SU-DHL-6 (cell line): ENCODE measurements at regions not wholly inside any gene's neighbourhood (a gene's known extent, or its start where the extent isn't known, plus 50 kb on each side); places are given as distances from the start of the nearest gene placed in this dataset.

Experiments used
- EZH2phosphoT487 ChIP-seq: fragments of 200-600 bp; sonication (generic), shearing (Covaris generic); conservative IDR thresholded peaks from 2 replicates; pipeline ENCODE4 v1.6.1; 2018; ENCODE audit warnings: mild to moderate bottlenecking, antibody characterized with exemption, low read length, moderate library complexity, mixed read lengths
- TF ChIP-seq, protein P1 (sequence below): fragments of 200-600 bp; sonication (generic); IDR thresholded peaks from one replicate; pipeline ENCODE4 v1.5.1; 2017; ENCODE audit warnings: antibody characterized with exemption, mild to moderate bottlenecking, low read length, moderate library complexity; ENCODE audit not compliant: insufficient read depth, poor library complexity, severe bottlenecking

DNA sequence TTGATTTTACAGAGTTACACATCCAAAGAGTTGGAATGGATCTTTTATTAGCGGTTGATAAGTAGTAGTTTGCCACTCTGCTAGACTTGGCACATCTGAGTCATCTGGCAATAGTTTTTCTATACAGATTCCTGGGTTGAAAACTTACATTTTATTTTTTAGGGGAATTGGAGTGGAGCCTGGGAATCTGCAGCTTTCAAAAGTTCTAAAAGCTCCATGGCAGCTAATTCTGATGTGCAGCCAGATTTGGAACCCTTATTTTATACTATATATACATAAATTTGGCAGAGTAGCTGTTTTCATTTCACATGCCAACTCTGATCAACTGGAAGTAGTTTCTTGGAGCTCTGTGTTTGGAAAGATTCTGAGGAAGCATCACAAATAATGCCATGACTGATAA lies 715.5 kb downstream of the TLR4 start:
- TF ChIP-seq, protein P1, sequence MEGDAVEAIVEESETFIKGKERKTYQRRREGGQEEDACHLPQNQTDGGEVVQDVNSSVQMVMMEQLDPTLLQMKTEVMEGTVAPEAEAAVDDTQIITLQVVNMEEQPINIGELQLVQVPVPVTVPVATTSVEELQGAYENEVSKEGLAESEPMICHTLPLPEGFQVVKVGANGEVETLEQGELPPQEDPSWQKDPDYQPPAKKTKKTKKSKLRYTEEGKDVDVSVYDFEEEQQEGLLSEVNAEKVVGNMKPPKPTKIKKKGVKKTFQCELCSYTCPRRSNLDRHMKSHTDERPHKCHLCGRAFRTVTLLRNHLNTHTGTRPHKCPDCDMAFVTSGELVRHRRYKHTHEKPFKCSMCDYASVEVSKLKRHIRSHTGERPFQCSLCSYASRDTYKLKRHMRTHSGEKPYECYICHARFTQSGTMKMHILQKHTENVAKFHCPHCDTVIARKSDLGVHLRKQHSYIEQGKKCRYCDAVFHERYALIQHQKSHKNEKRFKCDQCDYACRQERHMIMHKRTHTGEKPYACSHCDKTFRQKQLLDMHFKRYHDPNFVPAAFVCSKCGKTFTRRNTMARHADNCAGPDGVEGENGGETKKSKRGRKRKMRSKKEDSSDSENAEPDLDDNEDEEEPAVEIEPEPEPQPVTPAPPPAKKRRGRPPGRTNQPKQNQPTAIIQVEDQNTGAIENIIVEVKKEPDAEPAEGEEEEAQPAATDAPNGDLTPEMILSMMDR, result no peak
- no peak for TF ChIP-seq EZH2phosphoT487
